ENCODE measurements at regions not wholly inside any gene's neighbourhood (a gene's known extent, or its start where the extent isn't known, plus 50 kb on each side); places are given as distances from the start of the nearest gene placed in this dataset.

DNA sequence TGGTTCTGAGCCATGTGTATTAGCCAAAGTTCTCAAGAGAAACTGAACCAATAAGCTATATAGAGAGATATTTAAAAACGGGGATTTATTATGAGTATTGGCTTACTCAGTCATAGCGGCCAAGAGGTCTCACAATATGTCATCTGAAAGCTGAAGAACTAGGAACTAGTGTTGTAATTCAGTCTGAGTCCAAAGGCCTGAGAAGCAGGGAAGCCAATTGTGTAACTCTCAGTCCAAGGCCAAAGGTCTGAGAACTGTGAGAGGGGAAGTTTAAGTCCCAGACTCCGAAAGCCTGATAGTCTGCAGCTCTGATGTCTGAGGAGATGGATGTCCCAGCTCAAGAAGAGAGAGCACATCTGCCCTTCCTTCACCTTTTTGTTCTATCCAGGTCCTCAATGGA is 344.8 kb upstream of the USP15 start:
- H3K4me1 Mint-ChIP-seq (ENCODE audit: low read depth) = peaks cover 4% of the 10 kb centered on the region
- H3K36me3 Mint-ChIP-seq (ENCODE audit: low read depth) = no peaks in the 10 kb centered on the region
- H3K4me3 Mint-ChIP-seq = no peak overlapping the region
- H3K9me3 Mint-ChIP-seq = peaks cover under 1% of the 10 kb centered on the region
- intact Hi-C loops (cut with micrococcal nuclease) = no loop called here
- no peaks in the 10 kb centered on the region for H3K27me3 Mint-ChIP-seq
- no peak overlapping the region for H3K27ac Mint-ChIP-seq

DNA sequence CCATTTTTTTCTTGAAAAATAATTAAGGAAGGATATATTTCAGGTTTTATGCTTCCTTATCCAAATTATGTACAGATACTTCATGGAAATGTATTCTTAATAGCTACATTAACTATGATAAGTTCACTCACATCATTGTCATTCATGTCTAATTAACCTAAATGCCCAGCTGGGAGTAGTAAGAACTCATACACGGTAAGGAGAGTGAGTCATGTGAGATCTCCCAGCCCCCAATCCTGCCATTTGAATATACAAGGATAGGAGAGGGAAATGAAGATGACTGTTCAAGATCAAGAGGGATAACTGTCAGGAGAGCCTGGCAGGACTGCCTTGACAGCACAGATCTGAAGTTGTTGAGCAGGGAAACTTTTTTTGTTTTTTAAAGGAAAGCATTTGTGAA is 343.4 kb upstream of the USP15 start:
- H3K27me3 Mint-ChIP-seq = no peaks in the 10 kb centered on the region
- peaks cover 15% of the 10 kb centered on the region for H3K4me1 Mint-ChIP-seq (ENCODE audit: low read depth)

DNA sequence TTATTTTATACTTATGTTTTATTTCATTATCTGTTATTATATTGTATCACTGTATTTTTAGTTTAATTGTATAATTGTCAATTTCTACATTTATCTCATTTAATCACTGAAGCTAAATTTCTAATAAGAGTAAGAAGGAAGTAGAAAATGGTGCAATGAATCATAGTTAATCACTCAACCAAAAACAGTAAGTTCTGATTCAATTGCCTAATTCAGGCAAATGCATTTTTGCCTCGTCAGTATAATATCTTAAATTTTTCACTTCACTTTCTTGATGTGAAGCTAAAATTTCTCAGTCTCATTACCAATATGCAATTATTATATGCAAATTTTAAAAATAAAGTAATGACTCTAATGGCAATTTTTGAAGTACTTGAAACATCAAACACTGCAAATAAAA is 340.5 kb upstream of the USP15 start:
- Mint-ChIP-seq H3K36me3 (ENCODE audit: low read depth) (no peaks in the 10 kb centered on the region), H3K27ac (no peak overlapping the region), H3K4me1 (ENCODE audit: low read depth) (peaks cover 17% of the 10 kb centered on the region), H3K27me3 (no peaks in the 10 kb centered on the region), H3K4me3 (no peak overlapping the region), H3K9me3 (peaks cover 21% of the 10 kb centered on the region)
- intact Hi-C loops (cut with micrococcal nuclease) = no loop called here

More for the DNA sequence above, 343.4 kb upstream of the USP15 start:
- Mint-ChIP-seq H3K27ac (no peak overlapping the region), H3K9me3 (peaks cover 14% of the 10 kb centered on the region), H3K4me3 (no peak overlapping the region), H3K36me3 (ENCODE audit: low read depth) (no peaks in the 10 kb centered on the region)
- intact Hi-C loops (cut with micrococcal nuclease) = no loop called here

DNA sequence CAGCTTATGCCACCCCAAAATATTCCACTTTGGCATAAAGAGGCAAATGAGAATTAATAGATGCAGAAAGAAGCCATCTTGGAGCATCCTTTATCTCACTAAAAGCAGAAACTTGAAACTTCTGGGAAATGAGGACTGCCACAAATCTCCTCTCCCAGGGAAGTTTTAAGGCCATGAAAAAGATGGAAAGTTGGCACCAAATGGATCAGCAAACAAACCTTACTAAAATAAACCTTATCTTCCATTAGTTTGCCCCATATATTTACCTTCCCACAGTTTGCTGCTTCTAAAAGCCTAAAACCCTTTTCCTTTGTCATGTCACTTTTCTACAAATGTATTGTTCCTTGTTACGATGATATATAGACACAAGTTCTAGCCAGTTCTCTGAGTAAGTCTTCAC is 340.0 kb upstream of the USP15 start:
- intact Hi-C loops (cut with micrococcal nuclease) = no loop called here
- no peaks in the 10 kb centered on the region for H3K27me3 Mint-ChIP-seq
- H3K4me3 Mint-ChIP-seq = no peak overlapping the region
- peaks cover 26% of the 10 kb centered on the region for H3K9me3 Mint-ChIP-seq
- no peak overlapping the region for H3K27ac Mint-ChIP-seq
- H3K36me3 Mint-ChIP-seq (ENCODE audit: low read depth) = no peaks in the 10 kb centered on the region
- H3K4me1 Mint-ChIP-seq (ENCODE audit: low read depth) = peaks cover 17% of the 10 kb centered on the region

DNA sequence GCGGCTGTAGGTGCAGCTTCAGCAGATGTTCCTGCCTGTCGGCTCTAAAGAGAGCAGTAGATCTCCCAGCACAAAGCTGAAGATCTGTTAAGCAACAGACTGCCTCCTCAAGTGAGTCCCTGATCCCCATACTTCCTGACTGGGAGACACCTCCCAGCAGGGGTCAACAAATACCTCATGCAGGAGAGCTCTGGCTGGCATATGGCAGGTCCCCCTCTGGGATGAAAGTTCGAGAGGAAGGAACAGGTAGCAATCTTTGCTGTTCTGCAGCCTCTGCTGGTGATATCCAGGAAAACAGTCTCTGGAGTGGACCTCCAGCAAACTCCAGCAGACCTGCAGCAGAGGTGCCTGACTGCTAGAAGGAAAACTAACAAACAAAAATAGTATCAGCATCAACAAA is 337.1 kb upstream of the USP15 start:
- H3K27me3 Mint-ChIP-seq = no peaks in the 10 kb centered on the region
- peaks cover 13% of the 10 kb centered on the region for H3K4me1 Mint-ChIP-seq (ENCODE audit: low read depth)
- H3K4me3 Mint-ChIP-seq = no peak overlapping the region
- intact Hi-C loops (cut with micrococcal nuclease) = no loop called here
- no peak overlapping the region for H3K27ac Mint-ChIP-seq
- peaks cover 44% of the 10 kb centered on the region for H3K9me3 Mint-ChIP-seq
- no peaks in the 10 kb centered on the region for H3K36me3 Mint-ChIP-seq (ENCODE audit: low read depth)

DNA sequence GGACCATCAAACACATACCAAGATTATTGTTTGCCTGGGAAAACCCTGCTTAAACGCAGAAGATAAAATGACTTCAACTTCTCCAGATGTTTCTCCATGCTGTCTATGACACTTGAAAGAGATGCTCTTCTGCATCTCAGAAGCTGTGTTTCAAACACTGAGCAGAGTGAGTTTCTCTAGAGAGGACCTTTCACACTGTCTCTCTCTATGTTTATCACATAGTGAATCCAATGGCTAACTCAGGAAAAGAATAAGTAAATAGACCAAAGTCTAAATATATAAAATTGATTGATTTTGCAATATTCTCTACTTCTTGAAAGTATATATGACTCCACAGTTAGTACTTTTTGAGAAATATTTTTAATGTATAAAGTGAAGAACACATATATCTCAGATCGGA is 325.6 kb upstream of the USP15 start:
- no peaks in the 10 kb centered on the region for H3K9me3 Mint-ChIP-seq
- no peak overlapping the region for H3K27ac Mint-ChIP-seq
- H3K27me3 Mint-ChIP-seq = no peaks in the 10 kb centered on the region
- H3K4me3 Mint-ChIP-seq = no peak overlapping the region
- H3K36me3 Mint-ChIP-seq (ENCODE audit: low read depth) = no peaks in the 10 kb centered on the region
- H3K4me1 Mint-ChIP-seq (ENCODE audit: low read depth) = no peaks in the 10 kb centered on the region
- intact Hi-C loops (cut with micrococcal nuclease) = no loop called here

DNA sequence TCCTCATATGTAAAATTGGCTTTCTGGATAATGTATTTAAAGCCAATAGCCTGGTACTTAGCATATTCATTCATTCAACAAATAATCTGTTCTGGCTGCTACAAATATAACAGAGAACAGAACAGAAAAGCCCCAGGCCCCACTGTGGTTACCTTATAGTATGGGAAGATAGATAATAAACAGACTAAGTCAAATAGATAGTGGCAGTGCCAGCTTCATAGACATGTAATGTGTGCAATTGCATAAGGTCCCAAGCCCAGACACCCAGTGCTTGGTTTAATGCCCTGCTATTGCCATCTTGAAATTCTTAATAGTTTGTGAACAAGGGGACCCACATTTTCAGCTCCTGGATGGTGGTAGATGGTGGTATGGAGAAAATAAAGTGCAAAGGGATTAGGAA is 320.2 kb upstream of the USP15 start:
- H3K4me1 Mint-ChIP-seq (ENCODE audit: low read depth) = no peaks in the 10 kb centered on the region
- no peaks in the 10 kb centered on the region for H3K27me3 Mint-ChIP-seq
- H3K9me3 Mint-ChIP-seq = no peaks in the 10 kb centered on the region
- H3K36me3 Mint-ChIP-seq (ENCODE audit: low read depth) = no peaks in the 10 kb centered on the region
- intact Hi-C loops (cut with micrococcal nuclease) = no loop called here
- H3K27ac Mint-ChIP-seq = no peak overlapping the region
- H3K4me3 Mint-ChIP-seq = no peak overlapping the region

DNA sequence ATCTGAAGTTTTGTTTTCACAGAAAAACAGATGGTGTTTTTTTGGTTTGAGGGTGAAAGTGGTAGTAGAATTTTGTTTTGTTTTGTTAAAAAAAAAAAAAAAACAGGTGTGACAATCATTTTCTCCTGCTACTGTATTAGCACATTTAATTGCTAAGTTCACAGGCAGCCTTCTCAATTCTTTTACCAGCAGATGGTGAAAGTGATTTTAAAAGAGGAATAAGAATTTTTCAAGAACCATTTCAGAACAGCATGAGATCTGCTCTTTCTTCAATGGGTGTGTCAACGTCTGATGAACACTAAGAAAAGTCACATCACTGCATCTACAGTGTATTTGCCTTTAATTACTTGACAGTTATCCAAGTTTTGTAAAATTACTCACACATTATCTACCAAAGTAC is 303.7 kb upstream of the USP15 start:
- no peak overlapping the region for H3K4me3 Mint-ChIP-seq
- H3K9me3 Mint-ChIP-seq = no peaks in the 10 kb centered on the region
- no peaks in the 10 kb centered on the region for H3K27me3 Mint-ChIP-seq

DNA sequence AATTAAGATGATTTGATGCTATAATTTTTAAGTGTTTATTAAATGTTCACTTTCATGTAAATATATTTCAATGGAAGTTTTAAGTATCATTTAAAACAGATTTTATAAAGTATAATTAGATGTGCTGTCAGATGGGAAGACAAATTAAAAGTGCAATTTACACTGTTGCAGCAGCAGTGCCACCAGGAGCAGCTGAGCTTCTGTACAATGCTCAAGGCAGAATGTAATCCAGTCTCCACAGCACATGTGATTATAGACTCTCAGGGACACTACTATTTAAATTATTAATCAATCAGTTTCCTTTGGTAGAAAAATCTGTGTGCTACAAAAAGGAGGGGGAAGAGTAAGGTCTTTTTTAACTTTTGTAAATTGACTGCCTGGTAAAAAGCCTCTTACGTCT is 285.7 kb upstream of the USP15 start:
- H3K4me1 Mint-ChIP-seq (ENCODE audit: low read depth) = no peaks in the 10 kb centered on the region
- intact Hi-C loops (cut with micrococcal nuclease) = no loop called here
- no peak overlapping the region for H3K4me3 Mint-ChIP-seq
- no peaks in the 10 kb centered on the region for H3K27me3 Mint-ChIP-seq
- no peaks in the 10 kb centered on the region for H3K9me3 Mint-ChIP-seq
- H3K27ac Mint-ChIP-seq = no peak overlapping the region
- H3K36me3 Mint-ChIP-seq (ENCODE audit: low read depth) = no peaks in the 10 kb centered on the region

More for the DNA sequence above, 303.7 kb upstream of the USP15 start:
- H3K4me1 Mint-ChIP-seq (ENCODE audit: low read depth) = no peaks in the 10 kb centered on the region
- no peaks in the 10 kb centered on the region for H3K36me3 Mint-ChIP-seq (ENCODE audit: low read depth)
- intact Hi-C loops (cut with micrococcal nuclease) = no loop called here
- H3K27ac Mint-ChIP-seq = no peak overlapping the region

DNA sequence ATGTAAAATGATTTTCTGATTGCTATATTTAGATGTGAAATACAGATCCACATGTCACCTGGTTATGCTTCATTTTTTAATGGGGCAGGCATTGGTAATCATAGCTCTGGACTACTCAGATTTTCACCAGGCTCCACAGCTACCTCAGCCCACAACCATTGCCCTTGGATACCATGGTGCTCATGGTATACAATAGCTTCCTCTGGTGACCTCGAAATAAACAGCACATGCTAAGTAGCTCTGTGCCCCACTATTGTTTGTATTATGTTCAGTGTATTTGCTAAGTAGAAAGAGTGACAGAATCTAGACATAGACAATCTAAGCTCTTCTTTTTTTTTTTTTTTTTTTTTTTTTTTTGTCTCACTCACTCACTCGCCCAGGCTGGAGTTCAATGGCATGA is 274.4 kb upstream of the USP15 start:
- no peaks in the 10 kb centered on the region for H3K36me3 Mint-ChIP-seq (ENCODE audit: low read depth)
- no peaks in the 10 kb centered on the region for H3K27me3 Mint-ChIP-seq
- H3K27ac Mint-ChIP-seq = no peak overlapping the region
- intact Hi-C loops (cut with micrococcal nuclease) = no loop called here
- no peak overlapping the region for H3K4me3 Mint-ChIP-seq
- no peaks in the 10 kb centered on the region for H3K9me3 Mint-ChIP-seq
- peaks cover 5% of the 10 kb centered on the region for H3K4me1 Mint-ChIP-seq (ENCODE audit: low read depth)

DNA sequence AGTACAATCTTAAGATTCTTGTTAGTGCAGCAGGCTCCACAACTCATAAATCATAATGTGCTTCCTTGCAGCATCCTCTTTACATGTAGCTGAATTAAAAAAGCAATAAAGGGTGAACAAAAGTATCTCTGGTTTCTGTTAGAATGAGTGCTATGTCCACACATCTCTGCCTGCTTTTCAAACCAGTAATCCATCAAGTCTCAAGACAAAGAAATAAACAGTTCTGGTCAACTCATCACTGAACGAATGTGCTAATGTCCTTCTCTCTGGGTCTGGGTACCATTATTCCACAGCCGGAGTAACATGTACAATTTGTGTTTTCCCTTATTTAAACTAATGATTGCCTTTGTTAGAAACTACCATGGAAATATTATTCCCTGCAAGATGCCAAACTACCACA is 273.0 kb upstream of the USP15 start:
- Mint-ChIP-seq H3K4me3 (no peak overlapping the region), H3K9me3 (no peaks in the 10 kb centered on the region), H3K27ac (no peak overlapping the region), H3K36me3 (ENCODE audit: low read depth) (no peaks in the 10 kb centered on the region), H3K4me1 (ENCODE audit: low read depth) (peaks cover 5% of the 10 kb centered on the region), H3K27me3 (no peaks in the 10 kb centered on the region)
- intact Hi-C loops (cut with micrococcal nuclease) = no loop called here

DNA sequence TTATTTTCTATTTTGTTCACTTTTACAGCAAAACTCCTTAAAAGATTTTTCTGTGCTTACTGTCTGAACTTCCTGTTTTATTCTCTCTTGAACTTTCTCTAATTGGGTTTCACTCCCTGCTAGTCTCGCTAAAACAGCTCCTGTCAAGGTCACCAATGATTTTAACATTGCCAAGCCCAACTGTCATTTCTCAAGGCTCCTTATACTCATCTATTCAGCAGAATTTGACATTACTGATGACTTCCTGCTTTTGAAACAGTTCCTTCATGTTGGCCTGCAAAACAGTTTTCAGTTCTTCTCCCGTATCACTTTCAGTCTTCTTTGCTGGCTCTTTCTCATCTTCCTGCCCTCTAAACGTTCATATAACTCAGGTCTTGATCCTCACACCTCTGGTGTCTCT is 268.5 kb upstream of the USP15 start:
- no peaks in the 10 kb centered on the region for H3K27me3 Mint-ChIP-seq
- H3K27ac Mint-ChIP-seq = no peak overlapping the region
- H3K4me1 Mint-ChIP-seq (ENCODE audit: low read depth) = peaks cover 5% of the 10 kb centered on the region
- H3K36me3 Mint-ChIP-seq (ENCODE audit: low read depth) = no peaks in the 10 kb centered on the region
- no peaks in the 10 kb centered on the region for H3K9me3 Mint-ChIP-seq
- intact Hi-C loops (cut with micrococcal nuclease) = loop anchor here (5.0 to 10.0 kb wide), 2 partner anchors 117 to 334 kb away; no protein-coding TSS in a partner anchor
- no peak overlapping the region for H3K4me3 Mint-ChIP-seq

DNA sequence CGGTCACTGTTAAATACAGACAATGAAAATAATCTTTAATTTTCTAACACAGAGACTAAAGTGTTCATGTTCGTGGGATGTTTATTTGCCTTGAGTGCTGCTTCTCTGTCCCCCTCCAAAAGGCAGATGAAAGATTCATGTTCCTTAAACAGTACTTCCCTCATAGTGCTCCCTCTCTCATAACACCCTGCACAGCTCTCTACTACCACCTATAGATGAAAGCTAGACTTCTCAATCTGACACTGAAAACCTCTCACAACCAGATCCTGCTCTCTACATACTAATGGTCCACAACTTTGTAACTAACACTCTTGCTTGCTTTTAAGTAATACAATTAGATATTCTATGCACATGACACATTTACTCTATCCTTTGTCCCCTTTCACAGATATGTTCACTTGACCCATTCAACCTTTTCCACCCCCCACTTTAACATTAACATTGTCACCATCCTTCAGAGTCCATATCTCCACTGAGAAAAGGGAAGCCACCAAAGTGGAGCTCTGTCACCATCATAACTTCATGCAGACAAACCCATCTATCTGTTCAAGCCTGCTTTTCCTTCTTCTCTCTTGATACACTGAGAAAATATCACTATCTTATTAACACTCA is 266.4 kb upstream of the USP15 start:
- Mint-ChIP-seq H3K27me3 (no peaks in the 10 kb centered on the region), H3K4me1 (ENCODE audit: low read depth) (peaks cover 12% of the 10 kb centered on the region), H3K4me3 (no peak overlapping the region), H3K36me3 (ENCODE audit: low read depth) (no peaks in the 10 kb centered on the region), H3K9me3 (no peaks in the 10 kb centered on the region), H3K27ac (no peak overlapping the region)
- intact Hi-C loops (cut with micrococcal nuclease) = loop anchor here (5.0 to 10.0 kb wide), 2 partner anchors 119 to 337 kb away; no protein-coding TSS in a partner anchor

DNA sequence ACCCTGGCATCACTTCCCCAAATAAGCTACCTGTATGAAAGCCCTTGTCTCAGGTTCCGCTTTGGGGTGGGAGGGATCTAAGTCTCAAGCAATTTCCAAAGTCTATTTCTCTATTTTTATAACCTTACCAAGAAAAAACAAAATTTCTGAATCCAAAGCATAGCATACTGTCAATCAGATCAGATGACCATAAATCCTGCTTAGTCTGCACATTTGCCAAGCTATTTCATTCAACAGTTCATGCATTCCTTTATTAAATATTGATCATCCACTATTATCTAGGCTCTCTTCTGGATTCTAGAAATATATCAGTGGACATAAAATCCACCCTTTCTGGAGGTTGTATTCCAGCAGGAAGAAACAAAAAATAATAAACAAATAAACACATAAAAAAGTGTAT is 263.5 kb upstream of the USP15 start:
- Mint-ChIP-seq H3K27me3 (no peaks in the 10 kb centered on the region), H3K4me3 (no peak overlapping the region), H3K4me1 (ENCODE audit: low read depth) (peaks cover 18% of the 10 kb centered on the region), H3K36me3 (ENCODE audit: low read depth) (no peaks in the 10 kb centered on the region), H3K9me3 (no peaks in the 10 kb centered on the region), H3K27ac (no peak overlapping the region)
- intact Hi-C loops (cut with micrococcal nuclease) = loop anchor here (10.0 kb wide), 1 partner anchor 122 kb away; no protein-coding TSS in a partner anchor

DNA sequence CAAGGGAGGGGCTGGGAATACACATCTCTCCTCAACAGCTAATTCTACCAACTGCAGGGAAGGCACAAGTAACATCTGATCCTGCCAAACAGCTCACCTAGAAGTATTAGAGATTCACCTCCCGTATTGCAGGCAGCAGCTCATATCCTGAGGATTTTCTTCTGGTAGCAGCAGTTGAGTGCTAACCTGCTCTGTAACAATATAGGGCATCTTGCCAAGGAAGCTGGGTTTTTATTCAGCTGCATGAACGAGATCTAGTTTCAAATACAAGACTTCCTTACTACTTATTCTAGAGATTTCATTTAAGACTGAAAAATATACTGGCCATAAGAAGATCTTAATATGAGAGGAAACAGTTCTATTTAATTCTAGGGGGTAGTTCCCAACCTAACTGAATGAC is 261.4 kb upstream of the USP15 start:
- H3K36me3 Mint-ChIP-seq (ENCODE audit: low read depth) = no peaks in the 10 kb centered on the region
- intact Hi-C loops (cut with micrococcal nuclease) = loop anchor here (10.0 kb wide), 1 partner anchor 124 kb away; no protein-coding TSS in a partner anchor
- H3K27ac Mint-ChIP-seq = no peak overlapping the region
- no peak overlapping the region for H3K4me3 Mint-ChIP-seq
- H3K9me3 Mint-ChIP-seq = no peaks in the 10 kb centered on the region
- no peaks in the 10 kb centered on the region for H3K27me3 Mint-ChIP-seq
- peaks cover 18% of the 10 kb centered on the region for H3K4me1 Mint-ChIP-seq (ENCODE audit: low read depth)
